Limb (tissue), 2 donors: ENCODE measurements at regions not wholly inside any gene's neighbourhood (a gene's known extent, or its start where the extent isn't known, plus 50 kb on each side); places are given as distances from the start of the nearest gene placed in this dataset.
A peak's percentile ranks its signal among the peaks of the same experiment; 100 is the strongest.

Experiments used
- DNase-seq, 2 donors: peaks; one replicate each; pipeline ENCODE4 v3.0.0-alpha.2; 2016; ENCODE audit errors: extremely low spot score in 2 of 2

- DNase-seq: no peak
Measured at GRCh38 chr5:159422361-159422760, 92.1 kb upstream of the IL12B start.

GRCh38 chr5:159422910-159423309, 92.6 kb upstream of the IL12B start:
- DNase-seq: no peak

- no peak for DNase-seq
Measured at GRCh38 chr5:159424123-159424522, 93.8 kb upstream of the IL12B start.

GRCh38 chr5:159426694-159427093, 96.4 kb upstream of the IL12B start:
- DNase-seq: no peak

GRCh38 chr5:159427180-159428012, 97.1 kb upstream of the IL12B start:
- DNase-seq: no peak

GRCh38 chr5:159430361-159431012, 100.2 kb upstream of the IL12B start:
- DNase-seq: no peak

- DNase-seq: no peak
Measured at GRCh38 chr5:159435855-159436254, 105.6 kb upstream of the IL12B start.

GRCh38 chr5:159438092-159438491, 107.8 kb upstream of the IL12B start:
- DNase-seq: no peak

- DNase-seq: no peak
Measured at GRCh38 chr5:159439002-159439401, 108.7 kb upstream of the IL12B start.

GRCh38 chr5:159440235-159440634, 109.9 kb upstream of the IL12B start:
- DNase-seq: no peak

- no peak for DNase-seq
Measured at GRCh38 chr5:159440968-159441367, 110.7 kb upstream of the IL12B start.

GRCh38 chr5:159441441-159441840, 111.2 kb upstream of the IL12B start:
- DNase-seq: no peak

- DNase-seq: peak in 1 of 2 donors; percentile 44
Measured at GRCh38 chr5:159442206-159442850, 112.0 kb upstream of the IL12B start.

- DNase-seq: peak in 1 of 2 donors; percentile 61
Measured at GRCh38 chr5:159444441-159445082, 114.3 kb upstream of the IL12B start.

GRCh38 chr5:159447116-159447515, 116.8 kb upstream of the IL12B start:
- no peak for DNase-seq

- no peak for DNase-seq
Measured at GRCh38 chr5:159448841-159449407, 118.6 kb upstream of the IL12B start.

GRCh38 chr5:159449925-159450324, 119.6 kb upstream of the IL12B start:
- DNase-seq: no peak

GRCh38 chr5:159450417-159450816, 120.1 kb upstream of the IL12B start:
- DNase-seq: no peak

- DNase-seq: peak in 1 of 2 donors; percentile 25
Measured at GRCh38 chr5:159451197-159452052, 121.1 kb upstream of the IL12B start.

- DNase-seq: no peak
Measured at GRCh38 chr5:159452480-159453167, 122.3 kb upstream of the IL12B start.
